Endothelial cell of umbilical vein (primary cell): ENCODE measurements at regions not wholly inside any gene's neighbourhood (a gene's known extent, or its start where the extent isn't known, plus 50 kb on each side); places are given as distances from the start of the nearest gene placed in this dataset.
"Not testable (repeated sequence)": the region's sequence is repeated elsewhere in the genome, so short reads cannot be mapped to it uniquely, and the experiment has no call there.

Experiments
- BruUV-seq: library from RNA; stranded (reverse); fragments of 400-500 nt; replicated peaks from 2 replicates; lab custom pipeline; 2021; lab: Mats Ljungman, UMichigan
- CTCF ChIA-PET: fragments of 300-600, 350-600 bp; sonication (Branson Sonifier 250); formaldehyde crosslinking; loops from one replicate; lab custom pipeline; 2021; ENCODE audit warnings: antibody characterized with exemption, inconsistent platforms; lab: Charles Lee
- POLR2A ChIA-PET: fragments of 300-600, 350-600 bp; sonication (Branson Sonifier 250); formaldehyde crosslinking; loops from one replicate; lab custom pipeline; 2021; ENCODE audit warnings: antibody characterized with exemption, inconsistent platforms; lab: Charles Lee
- DNase-seq: peaks from one replicate; pipeline ENCODE4 v3.0.0-alpha.2; 2011; ENCODE audit warnings: low read depth, low spot score
- FAIRE-seq: peaks from 2 replicates; lab custom pipeline; 2011; peaks lifted over from hg19 to GRCh38; lab: Jason Lieb, UNC
- H2AFZ ChIP-seq: 2 replicates; pipeline ENCODE4 v1.6.0; 2012; ENCODE audit warnings: low read depth, low read length, control low read depth, inconsistent platforms
- H3K27ac ChIP-seq: 2 replicates; pipeline ENCODE4 v1.5.1; 2011; ENCODE audit warnings: low read depth, mild to moderate bottlenecking, control low read depth, low read length, moderate library complexity; ENCODE audit not compliant: insufficient read depth
- H3K27me3 ChIP-seq, 2 experiments: 2 replicates each; pipeline versions ENCODE4 v1.6.0 to v1.6.1; 2011; ENCODE audit warnings: low read length in 2 of 2, mixed read lengths in 1 of 2; ENCODE audit not compliant: control insufficient read depth in 2 of 2, insufficient read depth in 2 of 2
- H3K36me3 ChIP-seq, 2 experiments: 2 replicates in 1 of 2; 3 replicates in 1 of 2; pipeline ENCODE4 v1.5.1; 2011; ENCODE audit warnings: low read length in 2 of 2, mild to moderate bottlenecking in 1 of 2, moderate library complexity in 1 of 2; ENCODE audit not compliant: control insufficient read depth in 2 of 2, insufficient read depth in 2 of 2; ENCODE audit errors: extremely low read depth in 1 of 2
- H3K4me1 ChIP-seq: 3 replicates; pipeline ENCODE4 v1.5.1; 2011; ENCODE audit warnings: mild to moderate bottlenecking, low read length; ENCODE audit not compliant: control insufficient read depth, insufficient read depth; ENCODE audit errors: extremely low read depth
- H3K4me2 ChIP-seq: 2 replicates; pipeline ENCODE4 v1.6.1; 2011; ENCODE audit warnings: low read length, control low read depth, mixed read lengths; ENCODE audit not compliant: insufficient read depth
- H3K4me3 ChIP-seq, 3 experiments: fragments of 200-600 bp in 1 of 3; sonication (generic), shearing (Covaris generic) in 1 of 3; replicated peaks in 1 of 3; 2 replicates each; pipeline ENCODE4 v1.5.1; 2011 to 2016; ENCODE audit warnings: control low read depth in 3 of 3, low read length in 3 of 3, mild to moderate bottlenecking in 2 of 3, inconsistent platforms in 1 of 3, low read depth in 1 of 3, moderate library complexity in 1 of 3; ENCODE audit not compliant: insufficient read depth in 1 of 3
- H3K79me2 ChIP-seq: 2 replicates; pipeline ENCODE4 v1.6.0; 2012; ENCODE audit warnings: low read length, inconsistent platforms; ENCODE audit not compliant: control insufficient read depth, insufficient read depth
- H3K9ac ChIP-seq: replicated peaks from 2 replicates; pipeline ENCODE3; 2011; ENCODE audit warnings: low read length, control low read depth; ENCODE audit not compliant: insufficient read depth; ENCODE audit errors: extremely low read depth
- H3K9me1 ChIP-seq: replicated peaks from 3 replicates; pipeline ENCODE4 v1.6.0; 2011; ENCODE audit warnings: mild to moderate bottlenecking, low read length; ENCODE audit not compliant: control insufficient read depth, insufficient read depth; ENCODE audit errors: extremely low read depth
- H3K9me3 ChIP-seq: replicated peaks from 2 replicates; pipeline ENCODE4 v1.5.1; 2012; ENCODE audit warnings: low read length, inconsistent platforms; ENCODE audit not compliant: control insufficient read depth, insufficient read depth
- H4K20me1 ChIP-seq: replicated peaks from 2 replicates; pipeline ENCODE3; 2011; ENCODE audit warnings: mild to moderate bottlenecking, low read length; ENCODE audit not compliant: control insufficient read depth, insufficient read depth; ENCODE audit errors: extremely low read depth
- FOS ChIP-seq: IDR thresholded peaks from 2 replicates; pipeline ENCODE4 v1.6.1; 2011; ENCODE audit warnings: mild to moderate bottlenecking, low read length, moderate library complexity, borderline replicate concordance; ENCODE audit not compliant: insufficient read depth
- JUN ChIP-seq: IDR thresholded peaks from 2 replicates; pipeline ENCODE4 v1.6.1; 2011; ENCODE audit warnings: borderline replicate concordance, low read depth; ENCODE audit not compliant: insufficient read length, insufficient read depth
- MYC ChIP-seq: IDR thresholded peaks from one replicate; pipeline ENCODE4 v1.6.1; 2011; ENCODE audit warnings: mild to moderate bottlenecking, low read depth, low read length
- dilution Hi-C: fragments of 300-500 bp; cut with MboI; formaldehyde crosslinking; loops from one replicate; pipeline ENCODE4 v1.15.0; 2019; ENCODE audit warnings: low sequenced_read_pairs; ENCODE audit not compliant: extremely low pct_ligation_motif_present
- intact Hi-C: fragments of 100-400 bp; cut with micrococcal nuclease; formaldehyde crosslinking; loops from one replicate; pipeline ENCODE4 v1.10.0; 2022
- TF ChIP-seq, protein P1 (sequence below): IDR thresholded peaks from 2 replicates; pipeline ENCODE4 v1.6.1; 2011; ENCODE audit not compliant: insufficient read depth, insufficient read length

DNA sequence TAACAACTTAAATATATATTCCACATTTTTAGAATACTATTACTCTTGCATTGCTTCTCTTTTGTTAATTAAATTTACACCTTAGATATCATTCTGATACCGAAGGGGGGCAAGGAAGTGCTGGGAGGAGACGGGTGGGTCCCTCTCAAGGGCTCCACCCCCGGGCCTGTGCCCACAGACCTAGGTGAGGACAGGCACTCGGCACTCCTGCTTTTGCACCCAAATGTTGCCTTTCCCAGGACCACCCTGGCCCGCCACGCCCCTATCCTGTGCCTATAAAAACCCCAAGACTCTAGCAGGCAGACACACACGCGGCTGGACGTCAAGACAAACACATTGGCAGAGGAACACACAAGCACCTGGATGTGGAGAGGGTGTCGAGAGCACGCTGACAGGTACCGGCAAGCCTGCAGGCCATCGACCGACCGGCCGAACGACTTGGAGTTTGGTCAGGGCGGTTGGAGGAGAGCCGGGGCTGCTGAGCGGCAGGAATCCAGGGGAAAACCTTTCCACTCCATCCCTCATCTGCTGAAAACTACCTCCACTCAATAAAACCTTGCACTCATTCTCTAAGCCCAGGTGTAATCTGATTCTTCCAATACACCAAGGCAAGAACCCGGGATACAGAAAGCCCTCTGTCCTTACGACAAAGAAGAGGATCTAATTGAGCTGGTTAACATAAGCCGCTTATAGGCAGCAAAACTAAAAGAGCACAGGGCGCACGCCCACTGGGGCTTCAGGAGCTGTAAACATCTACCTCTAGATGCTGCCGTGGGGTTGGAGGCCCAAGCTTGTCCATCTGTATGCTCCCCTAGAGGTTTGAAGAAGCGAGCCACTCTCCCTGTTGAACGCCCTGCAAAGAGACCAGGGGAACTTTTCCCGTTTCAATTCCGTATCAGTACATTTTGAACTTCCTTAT is 197.4 kb upstream of the PRSS16 start:
- Histone ChIP-seq H3K9ac (no peak overlapping the region), H3K4me1 (no peaks in the 10 kb centered on the region), H2AFZ (no peak overlapping the region), H3K27me3 (no peaks in the 10 kb centered on the region), H3K27ac (no peak overlapping the region), H3K4me3 (no peak overlapping the region), H3K9me3 (no peaks in the 10 kb centered on the region), H3K79me2 (no peaks in the 10 kb centered on the region), H4K20me1 (no peaks in the 10 kb centered on the region), H3K36me3 (no peaks in the 10 kb centered on the region), H3K4me2 (no peak overlapping the region), H3K9me1 (no peaks in the 10 kb centered on the region)
- ChIA-PET CTCF (no interaction called here), POLR2A (no interaction called here)
- intact Hi-C loops = no loop called here
- no peak for DNase-seq
- dilution Hi-C loops = no loop called here
- BruUV-seq = no TSS peak
- FAIRE-seq = no peak
- TF ChIP-seq, protein P1, sequence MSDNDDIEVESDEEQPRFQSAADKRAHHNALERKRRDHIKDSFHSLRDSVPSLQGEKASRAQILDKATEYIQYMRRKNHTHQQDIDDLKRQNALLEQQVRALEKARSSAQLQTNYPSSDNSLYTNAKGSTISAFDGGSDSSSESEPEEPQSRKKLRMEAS = no peak
- TF ChIP-seq MYC = no peak
- no peak for TF ChIP-seq JUN
- TF ChIP-seq FOS = no peak

DNA sequence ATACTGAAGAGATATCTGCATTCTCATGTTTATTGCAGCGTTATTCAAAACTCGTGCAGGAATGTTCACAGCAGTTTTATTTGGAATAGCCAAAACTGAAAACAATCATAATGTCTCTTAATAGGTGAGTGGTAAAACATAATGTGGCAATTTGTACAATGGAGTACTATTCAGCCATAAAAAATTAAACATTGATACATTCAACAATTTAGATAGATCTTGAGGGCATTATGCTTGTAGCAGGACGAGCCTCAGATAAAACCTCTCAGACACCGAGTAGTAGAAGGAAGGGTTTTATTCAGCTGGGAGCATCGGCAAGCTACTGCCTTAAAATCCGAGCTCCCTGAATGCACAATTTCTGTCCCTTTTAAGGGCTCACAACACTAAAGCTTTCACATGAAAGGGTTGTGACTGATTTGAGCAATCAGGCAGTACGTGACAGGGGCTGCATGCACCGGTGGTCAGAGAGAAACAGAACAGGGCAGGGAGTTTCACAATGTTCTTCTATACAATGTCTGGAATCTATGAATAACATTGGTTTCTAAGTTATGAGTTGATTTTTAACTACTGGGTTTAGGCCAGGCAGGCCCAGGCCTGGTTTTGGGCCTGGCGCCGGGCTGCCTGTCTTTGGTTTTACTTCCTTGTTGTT is 195.3 kb upstream of the PRSS16 start:
- POLR2A ChIA-PET, FAIRE-seq, H3K79me2 ChIP-seq, H2AFZ ChIP-seq, CTCF ChIA-PET, intact Hi-C loops, H3K27me3 ChIP-seq, H3K27ac ChIP-seq, H3K36me3 ChIP-seq, H3K9me3 ChIP-seq, H3K4me3 ChIP-seq, H3K9me1 ChIP-seq, H3K4me1 ChIP-seq, dilution Hi-C loops, H3K9ac ChIP-seq, H4K20me1 ChIP-seq, DNase-seq, BruUV-seq, H3K4me2 ChIP-seq: not testable (repeated sequence)
